Suppressor macrophage treated with lipopolysaccharide for 4 hours (primary cell): ENCODE measurements at regions not wholly inside any gene's neighbourhood (a gene's known extent, or its start where the extent isn't known, plus 50 kb on each side); places are given as distances from the start of the nearest gene placed in this dataset.
"Not testable (repeated sequence)": the region's sequence is repeated elsewhere in the genome, so short reads cannot be mapped to it uniquely, and the experiment has no call there.

Experiments
- DNase-seq: peaks from one replicate; pipeline ENCODE4 v3.0.0-alpha.2; 2020

- DNase-seq: no peak
These were observed 78.3 kb upstream of the ZPLD1 start for GRCh38 chr3:102356506-102356905.

- DNase-seq: not testable (repeated sequence)
These were observed 77.5 kb upstream of the ZPLD1 start for GRCh38 chr3:102357313-102357712.

DNA sequence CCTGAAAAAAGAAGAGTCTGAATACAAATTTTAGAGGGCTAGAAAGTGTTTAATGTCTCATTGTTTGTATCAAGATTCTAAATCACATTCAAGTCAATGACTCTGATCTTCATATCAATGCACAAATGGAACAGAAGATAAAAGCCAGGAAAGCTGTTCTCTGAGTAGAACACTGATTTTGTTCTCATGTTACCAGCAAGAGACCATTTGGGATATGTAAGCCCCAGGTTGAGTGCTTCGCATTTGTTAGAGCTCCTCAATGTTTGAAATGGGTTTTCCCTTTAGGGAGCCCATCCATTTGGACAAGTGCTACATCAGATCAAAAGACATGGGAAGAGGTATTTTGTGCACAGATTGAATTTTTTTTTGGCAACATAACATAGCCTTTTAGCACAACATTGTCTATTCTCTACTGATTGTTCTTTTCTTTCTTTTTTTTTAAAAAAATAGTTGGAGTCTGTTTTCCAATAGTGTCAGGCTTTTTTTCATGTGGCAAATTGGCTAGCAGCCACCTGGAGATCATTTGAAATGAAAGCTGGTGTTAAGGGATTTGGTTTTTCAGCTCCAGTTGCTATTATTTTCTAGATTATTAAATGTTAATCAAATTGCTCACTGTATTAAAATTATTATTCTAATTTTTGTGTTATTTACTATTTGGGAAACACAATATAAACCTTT, 74.5 kb upstream of the ZPLD1 start:
- DNase-seq: no peak

GRCh38 chr3:102361101-102361500, 73.7 kb upstream of the ZPLD1 start:
- DNase-seq: no peak

- not testable (repeated sequence) for DNase-seq
These were observed 68.7 kb upstream of the ZPLD1 start for GRCh38 chr3:102366116-102366515.

- DNase-seq: no peak
These were observed 59.8 kb upstream of the ZPLD1 start for GRCh38 chr3:102374863-102375634.

DNA sequence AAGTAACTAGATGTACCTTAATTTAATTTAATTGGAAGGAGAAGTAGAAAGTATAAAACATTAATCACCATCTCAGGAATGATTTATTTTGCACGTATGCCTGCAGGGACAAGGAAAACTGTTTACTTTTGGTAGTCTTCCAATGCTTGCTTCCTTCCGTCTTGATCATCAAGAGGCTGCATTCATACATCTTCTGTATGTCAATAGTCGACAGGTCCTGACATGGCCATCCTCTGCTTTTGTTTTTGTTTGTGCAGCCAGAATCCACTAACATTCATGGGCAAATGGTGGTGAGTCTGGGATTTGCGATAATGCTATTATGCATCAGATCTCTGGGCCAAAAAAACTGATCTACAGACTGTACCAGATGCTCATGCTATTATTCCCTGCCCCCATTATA, 56.6 kb upstream of the ZPLD1 start:
- no peak for DNase-seq

- not testable (repeated sequence) for DNase-seq
These were observed 52.6 kb upstream of the ZPLD1 start for GRCh38 chr3:102382201-102382600.
